Neural cell (in vitro differentiated cells): ENCODE measurements at regions not wholly inside any gene's neighbourhood (a gene's known extent, or its start where the extent isn't known, plus 50 kb on each side); places are given as distances from the start of the nearest gene placed in this dataset.

Source experiments
- CTCF ChIP-seq: fragments of 450-650 bp; IDR thresholded peaks from 2 replicates; pipeline ENCODE4 v1.5.1; 2014; ENCODE audit warnings: antibody characterized with exemption, mild to moderate bottlenecking, moderate library complexity; ENCODE audit not compliant: poor library complexity, severe bottlenecking
- EZH2 ChIP-seq: fragments of 200-600, 300-800 bp; shearing (Covaris generic), sonication (generic); IDR thresholded peaks from 2 replicates; pipeline ENCODE4 v1.6.1; 2014; ENCODE audit warnings: antibody characterized with exemption, low read length, borderline replicate concordance, mild to moderate bottlenecking; ENCODE audit not compliant: insufficient read depth, poor library complexity, severe bottlenecking
- REST ChIP-seq: IDR thresholded peaks from 2 replicates; pipeline ENCODE4 v1.6.1; 2012; ENCODE audit warnings: borderline replicate concordance
- TAF1 ChIP-seq: IDR thresholded peaks from 2 replicates; pipeline ENCODE4 v1.6.1; 2012; ENCODE audit warnings: low read depth

- TF ChIP-seq TAF1: no peak
- TF ChIP-seq EZH2: no peak
- TF ChIP-seq CTCF: no peak
- no peak for TF ChIP-seq REST
Observed at GRCh38 chr3:66615643-66616301, 115.0 kb upstream of the LRIG1 start.
